ENCODE measurements at regions not wholly inside any gene's neighbourhood (a gene's known extent, or its start where the extent isn't known, plus 50 kb on each side); places are given as distances from the start of the nearest gene placed in this dataset.
A peak's percentile ranks its signal among the peaks of the same experiment; 100 is the strongest.

DNA sequence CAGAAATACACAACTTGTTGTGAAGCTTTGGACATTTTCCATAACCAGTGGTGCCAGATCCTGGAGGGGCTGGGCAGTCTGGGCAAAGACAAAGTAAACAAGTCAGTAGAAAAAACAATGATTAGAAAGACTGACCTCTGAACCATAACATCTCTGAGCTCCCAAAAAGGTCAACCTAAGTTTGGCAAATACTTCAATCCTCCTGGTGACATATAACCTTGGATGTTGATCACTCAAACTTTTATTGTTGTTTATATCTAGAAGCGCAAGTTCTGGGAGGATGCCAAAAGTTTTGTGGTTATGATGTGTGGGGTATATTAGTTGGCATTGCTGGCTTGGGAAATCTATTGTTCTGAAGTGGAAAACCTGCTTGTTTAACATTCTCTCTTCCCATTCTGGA, 257.7 kb downstream of the DIPK2A start:
- DNase-seq: no peak
- Histone ChIP-seq H3K9me3 (no peaks in the 10 kb centered on the region), H3K27ac (no peak overlapping the region), H3K27me3 (no peaks in the 10 kb centered on the region), H3K4me3 (no peak overlapping the region), H3K36me3 (no peaks in the 10 kb centered on the region), H3K4me1 (peaks cover 0 to 5% (median 3%) of the 10 kb centered on the region in 3 donors)
- 12 to 15% methylated on average over 1 of the region's 1 CpG for WGBS, 2 donors
- no peak for TF ChIP-seq CTCF (IDR thresholded peaks at IDR 0.05)
- peak in 1 of 4 donors; percentile 53 for ATAC-seq
- FAIRE-seq: no peak
- intact Hi-C loops (cut with DNase I): no loop called here

GRCh38 chr3:144229953-144230352, 258.3 kb downstream of the DIPK2A start:
- no peak overlapping the region for H3K4me3 ChIP-seq

GRCh38 chr3:144235489-144235888, 263.9 kb downstream of the DIPK2A start:
- no peak overlapping the region for H3K27ac ChIP-seq
- no peak for FAIRE-seq
- no peak for ATAC-seq
- no peak for DNase-seq
- 74 to 86% methylated on average over 2 of the region's 2 CpGs for WGBS, 2 donors
- H3K9me3 ChIP-seq: no peaks in the 10 kb centered on the region
- no peaks in the 10 kb centered on the region for H3K27me3 ChIP-seq
- no peak overlapping the region for H3K4me3 ChIP-seq
- intact Hi-C loops (cut with DNase I): no loop called here
- TF ChIP-seq CTCF (IDR thresholded peaks at IDR 0.05): no peak
- H3K36me3 ChIP-seq: no peaks in the 10 kb centered on the region
- no peaks in the 10 kb centered on the region for H3K4me1 ChIP-seq

More at GRCh38 chr3:144229953-144230352, 258.3 kb downstream of the DIPK2A start:
- ATAC-seq (no peak), DNase-seq (no peak), FAIRE-seq (no peak)
- no peaks in the 10 kb centered on the region for H3K9me3 ChIP-seq
- H3K36me3 ChIP-seq: no peaks in the 10 kb centered on the region
- no peaks in the 10 kb centered on the region for H3K27me3 ChIP-seq
- peaks cover 0 to 5% (median 3%) of the 10 kb centered on the region in 3 donors for H3K4me1 ChIP-seq
- TF ChIP-seq CTCF (IDR thresholded peaks at IDR 0.05): no peak
- intact Hi-C loops (cut with DNase I): no loop called here
- H3K27ac ChIP-seq: no peak overlapping the region

GRCh38 chr3:144237351-144237750, 265.7 kb downstream of the DIPK2A start:
- WGBS, 2 donors: 88 to 90% methylated on average over 5 of the region's 5 CpGs
- Histone ChIP-seq H3K4me1 (no peaks in the 10 kb centered on the region), H3K27ac (no peak overlapping the region), H3K9me3 (no peaks in the 10 kb centered on the region), H3K27me3 (no peaks in the 10 kb centered on the region), H3K36me3 (no peaks in the 10 kb centered on the region), H3K4me3 (no peak overlapping the region)
- FAIRE-seq (no peak), DNase-seq (no peak), ATAC-seq (no peak)
- intact Hi-C loops (cut with DNase I): no loop called here
- no peak for TF ChIP-seq CTCF (IDR thresholded peaks at IDR 0.05)

- H3K36me3 ChIP-seq: no peaks in the 10 kb centered on the region
- no peak overlapping the region for H3K4me3 ChIP-seq
- TF ChIP-seq CTCF (IDR thresholded peaks at IDR 0.05): no peak
- FAIRE-seq: no peak
- no peak overlapping the region for H3K27ac ChIP-seq
- no peaks in the 10 kb centered on the region for H3K4me1 ChIP-seq
- no peaks in the 10 kb centered on the region for H3K27me3 ChIP-seq
- no peak for DNase-seq
- WGBS, 2 donors: 81 to 87% methylated on average over 4 of the region's 4 CpGs
- intact Hi-C loops (cut with DNase I): no loop called here
- no peak for ATAC-seq
- H3K9me3 ChIP-seq: no peaks in the 10 kb centered on the region
Observed at GRCh38 chr3:144241404-144241803, 269.8 kb downstream of the DIPK2A start.
